ENCODE measurements at regions not wholly inside any gene's neighbourhood (a gene's known extent, or its start where the extent isn't known, plus 50 kb on each side); places are given as distances from the start of the nearest gene placed in this dataset.

DNA sequence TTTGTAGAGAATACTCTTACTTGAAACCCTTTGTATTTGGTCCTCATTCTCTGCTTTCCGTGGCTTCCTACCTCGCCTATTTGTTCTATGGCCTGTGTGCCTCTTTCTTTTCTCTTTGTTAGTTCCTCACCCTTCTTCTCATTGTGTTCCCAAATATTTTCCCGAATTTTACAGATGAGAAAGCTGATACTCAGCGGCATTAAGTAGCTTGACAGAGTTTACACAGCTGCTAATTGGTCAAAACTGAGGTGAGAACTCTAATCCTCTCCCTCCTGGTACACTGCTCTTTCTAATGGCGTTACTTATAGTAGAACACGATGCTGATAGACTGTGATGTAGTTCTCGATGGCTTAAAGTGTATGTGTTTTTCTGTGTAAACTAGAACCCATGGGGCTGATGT, 80.7 kb upstream of the HDAC9 start:
- DNase-seq (ENCODE audit: low read depth) = no peak

- no peak for DNase-seq (ENCODE audit: low read depth)
These were observed 78.6 kb upstream of the HDAC9 start for GRCh38 chr7:18416988-18417387.

- no peak for DNase-seq (ENCODE audit: low read depth)
These were observed 76.1 kb upstream of the HDAC9 start for GRCh38 chr7:18419456-18419855.

DNA sequence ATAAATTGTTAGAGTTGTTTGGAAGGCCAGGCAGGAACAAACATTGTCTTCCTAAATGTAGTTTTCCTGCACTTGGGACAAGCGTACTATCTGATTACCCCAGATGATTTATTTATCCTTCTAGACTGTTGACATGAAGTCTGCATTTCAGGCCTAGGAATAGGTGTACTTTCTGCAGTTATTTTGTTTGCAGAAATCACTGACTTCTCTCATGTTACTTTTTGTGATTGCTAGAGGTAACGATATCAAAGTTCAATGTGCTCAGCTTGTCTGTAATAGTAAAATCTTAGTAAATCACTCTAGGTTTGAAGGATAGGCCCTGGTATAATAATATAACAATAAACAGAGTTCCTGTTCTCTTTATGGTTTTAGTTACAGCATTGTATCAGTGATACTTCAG, 75.4 kb upstream of the HDAC9 start:
- no peak for DNase-seq (ENCODE audit: low read depth)

GRCh38 chr7:18420748-18421147, 74.8 kb upstream of the HDAC9 start:
- DNase-seq (ENCODE audit: low read depth) = no peak

DNA sequence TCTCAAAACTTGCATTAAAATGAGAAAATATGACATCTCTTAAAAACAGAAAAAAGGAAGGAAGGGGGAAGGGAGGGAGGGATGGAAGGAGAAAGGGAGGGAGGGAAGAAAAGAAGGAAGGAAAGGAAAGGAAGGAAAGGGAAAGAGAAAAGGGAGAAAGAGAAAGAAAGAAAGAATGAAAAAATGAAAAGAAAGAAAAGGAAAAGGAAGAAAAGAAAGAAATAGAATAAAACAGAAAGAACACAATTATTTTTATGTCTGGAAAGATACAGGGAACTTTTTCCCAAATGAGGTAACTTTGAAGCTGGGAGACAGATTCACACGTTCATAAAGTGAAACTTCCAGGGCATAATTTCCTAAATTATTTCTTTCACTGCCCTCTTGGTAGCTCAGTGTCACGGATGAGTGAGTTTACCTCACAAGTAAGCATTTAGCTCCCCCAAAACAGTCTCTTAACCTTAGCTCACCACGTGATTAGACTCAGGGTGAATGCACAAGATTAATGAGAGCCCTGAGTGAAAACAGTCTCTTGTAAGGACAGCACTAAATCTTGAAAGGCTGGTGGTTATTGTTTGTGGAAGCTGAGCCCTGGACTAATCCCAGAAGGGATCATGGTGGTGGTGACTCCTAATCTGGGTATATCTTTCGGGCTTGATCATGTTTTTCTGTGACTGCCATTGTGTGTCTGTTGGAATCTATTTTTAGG, 74.1 kb upstream of the HDAC9 start:
- DNase-seq (ENCODE audit: low read depth) = no peak

DNA sequence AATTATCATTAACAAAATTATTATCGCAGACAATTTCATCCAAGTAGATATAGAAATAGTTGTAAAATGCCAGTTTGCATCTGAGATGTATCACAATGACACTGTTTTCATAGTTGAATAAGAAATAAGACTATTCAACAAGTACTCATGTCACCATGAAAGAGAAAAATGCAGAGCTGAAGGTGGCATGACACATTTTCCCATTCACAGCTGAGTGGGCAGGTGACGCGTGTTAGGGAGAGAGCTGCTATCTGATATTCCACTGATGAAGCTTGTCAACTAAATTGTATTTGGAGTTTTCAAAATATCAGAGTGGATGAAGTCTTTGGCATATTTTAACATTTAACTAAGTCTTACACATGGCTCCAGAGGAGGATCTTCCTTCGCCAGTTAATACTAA, 70.3 kb upstream of the HDAC9 start:
- no peak for DNase-seq (ENCODE audit: low read depth)

DNA sequence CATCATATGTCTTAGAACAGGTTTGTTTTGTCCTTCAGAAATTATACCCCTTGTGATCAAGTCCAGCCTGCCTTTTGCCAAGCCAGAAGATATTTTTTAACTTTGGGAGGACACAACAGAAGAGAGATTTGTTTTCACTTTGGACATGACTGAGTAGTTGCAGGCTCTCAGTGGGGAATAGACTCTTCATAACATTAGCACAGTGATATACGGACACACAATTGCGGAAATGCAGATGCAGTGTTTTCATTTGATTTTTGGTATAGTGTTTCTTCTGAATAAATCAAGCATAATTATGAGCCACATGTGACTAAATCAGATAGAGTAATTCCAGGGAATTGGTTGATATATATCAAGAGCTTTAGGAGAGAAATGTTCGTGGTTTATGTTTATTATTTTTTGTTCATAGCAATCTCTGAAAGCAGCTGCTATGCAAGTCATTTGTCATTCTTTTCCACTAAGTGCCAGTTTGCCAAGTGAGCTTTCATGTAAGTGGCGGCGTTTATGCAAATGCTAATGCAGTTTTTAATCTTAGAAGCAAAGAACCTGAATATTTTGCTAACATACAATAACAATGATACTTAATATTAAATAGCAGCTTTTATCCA, 69.6 kb upstream of the HDAC9 start:
- no peak for DNase-seq (ENCODE audit: low read depth)

- no peak for DNase-seq (ENCODE audit: low read depth)
These were observed 68.9 kb upstream of the HDAC9 start for GRCh38 chr7:18426564-18427226.

DNA sequence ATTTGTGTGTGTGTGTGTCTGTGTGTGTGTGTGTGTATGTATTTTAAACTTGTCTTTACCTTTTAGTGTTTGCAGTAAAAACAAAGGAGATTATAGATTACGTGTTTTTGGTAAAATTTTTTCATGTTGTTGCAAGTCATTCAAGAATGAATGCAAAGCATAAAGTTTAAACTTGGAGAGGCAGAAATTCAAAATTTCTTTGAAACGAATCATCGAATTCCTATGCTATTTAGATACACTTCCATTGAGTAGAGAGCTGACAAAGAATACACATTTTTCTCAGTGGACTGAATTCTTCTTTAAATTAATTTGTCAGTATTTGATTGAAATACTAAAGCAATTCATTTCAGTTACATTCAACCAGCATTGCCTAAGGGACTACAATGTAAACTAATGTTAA, 66.0 kb upstream of the HDAC9 start:
- DNase-seq (ENCODE audit: low read depth) = no peak

- DNase-seq (ENCODE audit: low read depth) = no peak
These were observed 64.7 kb upstream of the HDAC9 start for GRCh38 chr7:18430810-18431209.

DNA sequence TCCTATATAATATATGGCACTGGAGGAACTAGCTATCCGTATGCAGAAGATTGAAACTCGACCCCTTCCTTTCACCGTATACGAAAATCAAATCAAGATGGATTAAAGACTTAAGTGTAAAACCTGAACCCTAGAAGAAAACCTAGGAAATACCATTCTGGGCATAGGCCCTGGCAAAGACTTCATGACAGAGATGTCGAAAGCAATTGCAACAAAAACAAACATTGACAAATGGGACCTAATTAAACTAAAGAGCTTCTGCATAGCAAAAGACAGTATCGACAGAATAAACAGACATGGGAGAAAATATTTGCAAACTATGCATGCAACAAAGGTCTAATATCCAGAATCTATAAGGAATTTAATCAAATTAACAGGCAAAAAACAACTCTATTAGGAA, 61.4 kb upstream of the HDAC9 start:
- no peak for DNase-seq (ENCODE audit: low read depth)

DNA sequence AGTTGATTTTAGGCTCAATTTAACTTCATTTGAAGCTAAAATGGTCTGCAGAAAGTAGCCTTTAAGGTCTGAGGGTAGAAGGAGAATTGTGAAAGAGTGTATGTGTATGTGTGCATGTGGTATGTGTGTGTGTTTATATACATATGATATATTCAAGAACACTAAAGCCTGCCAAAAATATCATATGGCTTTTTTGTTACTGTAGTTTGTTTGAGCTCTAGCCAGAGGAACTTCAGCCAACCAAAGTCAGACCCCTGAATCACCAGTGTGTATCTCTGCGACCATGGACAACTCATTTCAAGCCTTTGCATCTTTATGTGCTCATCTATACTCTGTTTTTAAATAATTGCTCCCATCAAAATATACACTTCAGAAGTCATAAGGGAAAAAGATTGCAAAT, 58.4 kb upstream of the HDAC9 start:
- DNase-seq (ENCODE audit: low read depth) = no peak

GRCh38 chr7:18440934-18441333, 54.6 kb upstream of the HDAC9 start:
- DNase-seq (ENCODE audit: low read depth) = no peak

GRCh38 chr7:18444826-18445225, 50.7 kb upstream of the HDAC9 start:
- DNase-seq (ENCODE audit: low read depth) = no peak

DNA sequence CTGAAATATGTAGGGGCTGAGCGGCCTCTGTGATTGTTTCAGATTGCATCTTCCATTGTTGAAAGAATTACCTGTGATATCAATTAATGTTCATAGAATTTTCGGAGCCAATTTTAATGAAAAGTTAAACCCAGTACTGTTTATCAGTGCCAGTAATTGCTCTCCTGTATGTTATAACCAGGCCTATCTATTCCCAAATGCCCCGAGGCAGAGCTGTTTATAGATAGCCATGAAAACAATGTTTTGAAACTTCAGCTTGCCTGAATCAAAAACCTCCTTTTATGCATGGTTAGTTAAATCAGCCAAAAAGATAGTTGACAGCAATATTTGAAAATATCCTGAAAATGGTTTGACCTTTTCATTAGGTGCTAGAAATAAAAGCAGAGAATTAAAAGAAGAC, 50.1 kb upstream of the HDAC9 start:
- no peak for DNase-seq (ENCODE audit: low read depth)
